Endodermal cell (in vitro differentiated cells): ENCODE measurements at regions not wholly inside any gene's neighbourhood (a gene's known extent, or its start where the extent isn't known, plus 50 kb on each side); places are given as distances from the start of the nearest gene placed in this dataset.

Experiments used
- DNase-seq: peaks from one replicate; pipeline ENCODE4 v3.0.0-alpha.2; 2017
- H3K27ac ChIP-seq: 2 replicates; pipeline ENCODE4 v1.5.1; 2013; ENCODE audit warnings: mild to moderate bottlenecking, low read depth, low read length, moderate library complexity
- H3K27me3 ChIP-seq: 2 replicates; pipeline ENCODE4 v1.6.1; 2013; ENCODE audit warnings: mild to moderate bottlenecking, low read length, moderate library complexity; ENCODE audit not compliant: insufficient read depth, control insufficient read depth, poor library complexity, severe bottlenecking
- H3K36me3 ChIP-seq: 2 replicates; pipeline ENCODE4 v1.7.0; 2013; ENCODE audit warnings: mild to moderate bottlenecking, low read length, moderate library complexity; ENCODE audit not compliant: control insufficient read depth, insufficient read depth
- H3K4me1 ChIP-seq: one replicate; pipeline ENCODE4 v1.7.0; 2013; ENCODE audit warnings: low read length; ENCODE audit not compliant: control insufficient read depth, insufficient read depth
- H3K4me3 ChIP-seq: 2 replicates; pipeline ENCODE4 v1.5.1; 2013; ENCODE audit warnings: mild to moderate bottlenecking, low read length, moderate library complexity
- H3K9ac ChIP-seq: 2 replicates; pipeline ENCODE4 v1.6.1; 2013; ENCODE audit warnings: mild to moderate bottlenecking, low read length, moderate library complexity; ENCODE audit not compliant: poor library complexity, severe bottlenecking; ENCODE audit errors: extremely low read depth
- H3K9me3 ChIP-seq: 2 replicates; pipeline ENCODE4 v1.6.1; 2013; ENCODE audit warnings: mild to moderate bottlenecking, low read length, moderate library complexity; ENCODE audit not compliant: control insufficient read depth
- H3K27ac Mint-ChIP-seq: 2 replicates; pipeline ENCODE4 v1.8.0; 2020; ENCODE audit warnings: mixed read lengths
- H3K27me3 Mint-ChIP-seq: 2 replicates; pipeline ENCODE4 v1.8.0; 2021; ENCODE audit warnings: mild to moderate bottlenecking, mixed read lengths; ENCODE audit not compliant: insufficient read depth
- H3K36me3 Mint-ChIP-seq: 2 replicates; pipeline ENCODE4 v1.8.0; 2020; ENCODE audit warnings: low read depth, mixed read lengths
- H3K4me1 Mint-ChIP-seq: 2 replicates; pipeline ENCODE4 v1.8.0; 2020; ENCODE audit warnings: mixed read lengths
- H3K4me3 Mint-ChIP-seq: 2 replicates; pipeline ENCODE4 v1.8.0; 2020; ENCODE audit warnings: mild to moderate bottlenecking, moderate library complexity, mixed read lengths
- H3K9me3 Mint-ChIP-seq: 2 replicates; pipeline ENCODE4 v1.8.0; 2020; ENCODE audit warnings: mild to moderate bottlenecking, mixed read lengths
- CTCF ChIP-seq: fragments of 200-600 bp; sonication (generic); conservative IDR thresholded peaks from 2 replicates; pipeline ENCODE4 v1.5.0; 2021; ENCODE audit warnings: antibody characterized with exemption, mild to moderate bottlenecking
- WGBS, 2 experiments: methylation state at CpG; one replicate each; pipeline versions ENCODE4 v1.1.5 to v1.1.7; 2013; ENCODE audit warnings: missing lambda C conversion rate in 2 of 2, mixed read lengths in 1 of 2; ENCODE audit not compliant: insufficient coverage in 1 of 2, insufficient read length in 1 of 2; 5-methylcytosine and 5-hydroxymethylcytosine counted together

- H3K4me1 ChIP-seq, result peaks cover 3% of the 10 kb centered on the region
- Mint-ChIP-seq H3K36me3 (peaks cover 7% of the 10 kb centered on the region), H3K9me3 (peaks cover 25% of the 10 kb centered on the region), H3K4me3 (no peak overlapping the region), H3K4me1 (peaks cover 13% of the 10 kb centered on the region), H3K27ac (no peak overlapping the region), H3K27me3 (peaks cover 78% of the 10 kb centered on the region)
- no peaks in the 10 kb centered on the region for H3K36me3 ChIP-seq
- H3K27me3 ChIP-seq, result peaks cover 48% of the 10 kb centered on the region
- H3K9ac ChIP-seq, result no peak overlapping the region
- H3K27ac ChIP-seq, result no peak overlapping the region
- WGBS, 2 experiments, result 80 to 85% methylated on average over 1 of the region's 1 CpG
- no peak for DNase-seq
- peaks cover 22% of the 10 kb centered on the region for H3K9me3 ChIP-seq
- H3K4me3 ChIP-seq, result no peak overlapping the region
- no peak for TF ChIP-seq CTCF
These were observed 65.2 kb upstream of the GJA5 start for GRCh38 chr1:147825586-147825985.

GRCh38 chr1:147826259-147826658 lies 65.9 kb upstream of the GJA5 start:
- peaks cover 48% of the 10 kb centered on the region for H3K27me3 ChIP-seq
- Mint-ChIP-seq H3K9me3 (peaks cover 31% of the 10 kb centered on the region), H3K27ac (no peak overlapping the region), H3K4me3 (no peak overlapping the region), H3K4me1 (peaks cover 7% of the 10 kb centered on the region), H3K27me3 (peaks cover 79% of the 10 kb centered on the region), H3K36me3 (peaks cover 7% of the 10 kb centered on the region)
- no peaks in the 10 kb centered on the region for H3K36me3 ChIP-seq
- no peak for TF ChIP-seq CTCF
- 91 to 100% methylated on average over 1 of the region's 1 CpG for WGBS, 2 experiments
- DNase-seq, result no peak
- H3K27ac ChIP-seq, result no peak overlapping the region
- H3K4me3 ChIP-seq, result no peak overlapping the region
- H3K9me3 ChIP-seq, result peaks cover 28% of the 10 kb centered on the region
- peaks cover 3% of the 10 kb centered on the region for H3K4me1 ChIP-seq
- H3K9ac ChIP-seq, result no peak overlapping the region

- WGBS, 2 experiments, result 17 to 80% methylated on average over 1 to 3 of the region's 3 CpGs
- peaks cover 17% of the 10 kb centered on the region for H3K4me1 ChIP-seq
- H3K27me3 Mint-ChIP-seq, result peaks cover 37% of the 10 kb centered on the region
- H3K4me3 Mint-ChIP-seq, result peak overlapping the region; percentile 39
- H3K36me3 Mint-ChIP-seq, result peaks cover 6% of the 10 kb centered on the region
- peaks cover 35% of the 10 kb centered on the region for H3K9me3 Mint-ChIP-seq
- peak; percentile 94 for DNase-seq
- H3K4me1 Mint-ChIP-seq, result peaks cover 64% of the 10 kb centered on the region
- H3K27ac Mint-ChIP-seq, result peak overlapping the region; percentile 97
- H3K9me3 ChIP-seq, result peaks cover 18% of the 10 kb centered on the region
- no peak for TF ChIP-seq CTCF
- H3K36me3 ChIP-seq, result no peaks in the 10 kb centered on the region
- peak overlapping the region; percentile 38 for H3K4me3 ChIP-seq
- H3K27ac ChIP-seq, result peak overlapping the region; percentile 56
- peaks cover 8% of the 10 kb centered on the region for H3K27me3 ChIP-seq
- peak overlapping the region; percentile 65 for H3K9ac ChIP-seq
These were observed 69.2 kb upstream of the GJA8 start for GRCh38 chr1:147833231-147833860.
